HG02588 (cell line): ENCODE measurements at regions not wholly inside any gene's neighbourhood (a gene's known extent, or its start where the extent isn't known, plus 50 kb on each side); places are given as distances from the start of the nearest gene placed in this dataset.
A peak's percentile ranks its signal among the peaks of the same experiment; 100 is the strongest.
"Not testable (repeated sequence)": the region's sequence is repeated elsewhere in the genome, so short reads cannot be mapped to it uniquely, and the experiment has no call there.

ENCODE experiments used
- ATAC-seq: cut with Tn5 transposase; IDR thresholded peaks from one replicate; pipeline ENCODE4 v1.9.1; 2021; ENCODE audit warnings: mild to moderate bottlenecking, moderate library complexity; ENCODE audit not compliant: unreplicated experiment

GRCh38 chr17:70369391-70369790 is 200.1 kb downstream of the KCNJ2 start:
- ATAC-seq = no peak

- ATAC-seq = no peak
Observed at GRCh38 chr17:70370816-70371215, 201.5 kb downstream of the KCNJ2 start.

GRCh38 chr17:70373369-70373768 is 204.0 kb downstream of the KCNJ2 start:
- no peak for ATAC-seq

GRCh38 chr17:70374496-70374895 is 205.2 kb downstream of the KCNJ2 start:
- ATAC-seq = no peak

- no peak for ATAC-seq
Observed at GRCh38 chr17:70375406-70375805, 206.1 kb downstream of the KCNJ2 start.

GRCh38 chr17:70375813-70376770 is 206.8 kb downstream of the KCNJ2 start:
- no peak for ATAC-seq

GRCh38 chr17:70377654-70378053 is 208.3 kb downstream of the KCNJ2 start:
- no peak for ATAC-seq

GRCh38 chr17:70378076-70378475 is 208.7 kb downstream of the KCNJ2 start:
- ATAC-seq = no peak

- no peak for ATAC-seq
Observed at GRCh38 chr17:70379945-70380344, 210.6 kb downstream of the KCNJ2 start.

GRCh38 chr17:70381916-70382315 is 212.6 kb downstream of the KCNJ2 start:
- not testable (repeated sequence) for ATAC-seq

GRCh38 chr17:70388326-70388725 is 219.0 kb downstream of the KCNJ2 start:
- ATAC-seq = no peak

GRCh38 chr17:70389232-70389757 is 220.0 kb downstream of the KCNJ2 start:
- ATAC-seq = not testable (repeated sequence)

GRCh38 chr17:70390049-70390448 is 220.7 kb downstream of the KCNJ2 start:
- no peak for ATAC-seq

- no peak for ATAC-seq
Observed at GRCh38 chr17:70394473-70395232, 225.3 kb downstream of the KCNJ2 start.

- peak; percentile 62 for ATAC-seq
Observed at GRCh38 chr17:70405492-70406220, 236.3 kb downstream of the KCNJ2 start.

GRCh38 chr17:70407506-70407905 is 238.2 kb downstream of the KCNJ2 start:
- no peak for ATAC-seq

- no peak for ATAC-seq
Observed at GRCh38 chr17:70408768-70409167, 239.4 kb downstream of the KCNJ2 start.

- ATAC-seq = no peak
Observed at GRCh38 chr17:70414300-70414699, 245.0 kb downstream of the KCNJ2 start.

- no peak for ATAC-seq
Observed at GRCh38 chr17:70420861-70421445, 251.6 kb downstream of the KCNJ2 start.

GRCh38 chr17:70422862-70423261 is 253.5 kb downstream of the KCNJ2 start:
- ATAC-seq = no peak

GRCh38 chr17:70423562-70423961 is 254.2 kb downstream of the KCNJ2 start:
- ATAC-seq = no peak
